Osteoblast (primary cell): ENCODE measurements at regions not wholly inside any gene's neighbourhood (a gene's known extent, or its start where the extent isn't known, plus 50 kb on each side); places are given as distances from the start of the nearest gene placed in this dataset.

Source experiments
- DNase-seq: peaks from one replicate; pipeline ENCODE4 v3.0.0; 2011; ENCODE audit warnings: low spot score, mixed read lengths; ENCODE audit not compliant: insufficient read length; ENCODE audit errors: missing footprints
- H2AFZ ChIP-seq: 2 replicates; pipeline ENCODE4 v1.6.0; 2011; ENCODE audit warnings: mild to moderate bottlenecking, low read length
- H3K27ac ChIP-seq: 2 replicates; pipeline ENCODE4 v1.5.1; 2011; ENCODE audit warnings: mild to moderate bottlenecking, low read depth, low read length, moderate library complexity
- H3K27me3 ChIP-seq: 2 replicates; pipeline ENCODE4 v1.6.0; 2012; ENCODE audit warnings: mild to moderate bottlenecking, control low read depth, inconsistent platforms, low read length, moderate library complexity; ENCODE audit not compliant: insufficient read depth
- H3K36me3 ChIP-seq: 2 replicates; pipeline ENCODE4 v1.5.1; 2011; ENCODE audit warnings: mild to moderate bottlenecking, low read length, control low read depth, moderate library complexity; ENCODE audit not compliant: insufficient read depth
- H3K4me1 ChIP-seq: 2 replicates; pipeline ENCODE4 v1.5.1; 2011; ENCODE audit warnings: mild to moderate bottlenecking, low read length, control low read depth, moderate library complexity; ENCODE audit not compliant: insufficient read depth
- H3K4me2 ChIP-seq: 2 replicates; pipeline ENCODE4 v1.6.0; 2011; ENCODE audit warnings: mild to moderate bottlenecking, low read length; ENCODE audit not compliant: insufficient read depth
- H3K4me3 ChIP-seq: fragments of 200-600 bp; sonication (generic); 3 replicates; pipeline ENCODE4 v1.5.1; 2012; ENCODE audit warnings: mild to moderate bottlenecking, low read length, inconsistent platforms; ENCODE audit not compliant: insufficient read depth
- H3K79me2 ChIP-seq: 2 replicates; pipeline ENCODE4 v1.6.0; 2012; ENCODE audit warnings: mild to moderate bottlenecking, low read length, control low read depth, inconsistent platforms; ENCODE audit not compliant: insufficient read depth
- H3K9me3 ChIP-seq: 2 replicates; pipeline ENCODE4 v1.5.1; 2011; ENCODE audit warnings: low read depth, low read length, control low read depth
- H4K20me1 ChIP-seq: 2 replicates; pipeline ENCODE4 v1.6.0; 2012; ENCODE audit warnings: mild to moderate bottlenecking, low read length, control low read depth; ENCODE audit not compliant: insufficient read depth
- TF ChIP-seq, protein P1 (sequence below): IDR thresholded peaks from 2 replicates; pipeline ENCODE4 v1.5.1; 2011; ENCODE audit warnings: mild to moderate bottlenecking, low read depth, low read length, moderate library complexity; ENCODE audit errors: extremely low read depth

- DNase-seq: peak; percentile 46
- no peak overlapping the region for H3K4me3 ChIP-seq
- H3K36me3 ChIP-seq: no peaks in the 10 kb centered on the region
- TF ChIP-seq, protein P1, sequence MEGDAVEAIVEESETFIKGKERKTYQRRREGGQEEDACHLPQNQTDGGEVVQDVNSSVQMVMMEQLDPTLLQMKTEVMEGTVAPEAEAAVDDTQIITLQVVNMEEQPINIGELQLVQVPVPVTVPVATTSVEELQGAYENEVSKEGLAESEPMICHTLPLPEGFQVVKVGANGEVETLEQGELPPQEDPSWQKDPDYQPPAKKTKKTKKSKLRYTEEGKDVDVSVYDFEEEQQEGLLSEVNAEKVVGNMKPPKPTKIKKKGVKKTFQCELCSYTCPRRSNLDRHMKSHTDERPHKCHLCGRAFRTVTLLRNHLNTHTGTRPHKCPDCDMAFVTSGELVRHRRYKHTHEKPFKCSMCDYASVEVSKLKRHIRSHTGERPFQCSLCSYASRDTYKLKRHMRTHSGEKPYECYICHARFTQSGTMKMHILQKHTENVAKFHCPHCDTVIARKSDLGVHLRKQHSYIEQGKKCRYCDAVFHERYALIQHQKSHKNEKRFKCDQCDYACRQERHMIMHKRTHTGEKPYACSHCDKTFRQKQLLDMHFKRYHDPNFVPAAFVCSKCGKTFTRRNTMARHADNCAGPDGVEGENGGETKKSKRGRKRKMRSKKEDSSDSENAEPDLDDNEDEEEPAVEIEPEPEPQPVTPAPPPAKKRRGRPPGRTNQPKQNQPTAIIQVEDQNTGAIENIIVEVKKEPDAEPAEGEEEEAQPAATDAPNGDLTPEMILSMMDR: no peak
- no peaks in the 10 kb centered on the region for H3K27me3 ChIP-seq
- no peak overlapping the region for H3K27ac ChIP-seq
- no peaks in the 10 kb centered on the region for H3K9me3 ChIP-seq
- no peak overlapping the region for H3K4me2 ChIP-seq
- H3K4me1 ChIP-seq: no peaks in the 10 kb centered on the region
- no peaks in the 10 kb centered on the region for H3K79me2 ChIP-seq
- H2AFZ ChIP-seq: no peak overlapping the region
- no peaks in the 10 kb centered on the region for H4K20me1 ChIP-seq
Measured at GRCh38 chr4:81930506-81931238, 443.1 kb downstream of the HNRNPD start.

- Histone ChIP-seq H3K36me3 (no peaks in the 10 kb centered on the region), H3K27me3 (no peaks in the 10 kb centered on the region), H3K4me3 (no peak overlapping the region), H2AFZ (no peak overlapping the region), H3K4me1 (no peaks in the 10 kb centered on the region), H4K20me1 (no peaks in the 10 kb centered on the region), H3K4me2 (no peak overlapping the region), H3K79me2 (no peaks in the 10 kb centered on the region), H3K9me3 (no peaks in the 10 kb centered on the region), H3K27ac (no peak overlapping the region)
- TF ChIP-seq, protein P1: no peak
- DNase-seq: no peak
Measured at GRCh38 chr4:81923140-81923539, 450.7 kb downstream of the HNRNPD start.

- H3K4me3 ChIP-seq: no peak overlapping the region
- no peak overlapping the region for H3K27ac ChIP-seq
- H3K27me3 ChIP-seq: no peaks in the 10 kb centered on the region
- no peaks in the 10 kb centered on the region for H3K36me3 ChIP-seq
- H4K20me1 ChIP-seq: no peaks in the 10 kb centered on the region
- H3K4me1 ChIP-seq: no peaks in the 10 kb centered on the region
- H3K9me3 ChIP-seq: no peaks in the 10 kb centered on the region
- H2AFZ ChIP-seq: no peak overlapping the region
- H3K79me2 ChIP-seq: no peaks in the 10 kb centered on the region
- no peak for DNase-seq
- TF ChIP-seq, protein P1: no peak
- no peak overlapping the region for H3K4me2 ChIP-seq
Measured at GRCh38 chr4:81922313-81922712, 450.6 kb upstream of the RASGEF1B start.

GRCh38 chr4:81921751-81922159 lies 450.0 kb upstream of the RASGEF1B start:
- no peak for DNase-seq
- Histone ChIP-seq H2AFZ (no peak overlapping the region), H3K9me3 (no peaks in the 10 kb centered on the region), H3K4me3 (no peak overlapping the region), H3K4me1 (no peaks in the 10 kb centered on the region), H3K27me3 (no peaks in the 10 kb centered on the region), H4K20me1 (no peaks in the 10 kb centered on the region), H3K79me2 (no peaks in the 10 kb centered on the region), H3K36me3 (no peaks in the 10 kb centered on the region), H3K27ac (no peak overlapping the region), H3K4me2 (no peak overlapping the region)
- TF ChIP-seq, protein P1: no peak
